ENCODE measurements at regions not wholly inside any gene's neighbourhood (a gene's known extent, or its start where the extent isn't known, plus 50 kb on each side); places are given as distances from the start of the nearest gene placed in this dataset.

- Mint-ChIP-seq H3K4me3 (no peak overlapping the region), H3K27ac (no peak overlapping the region), H3K36me3 (ENCODE audit: insufficient read depth) (no peaks in the 10 kb centered on the region), H3K4me1 (ENCODE audit: low read depth in 2 of 2) (peaks cover 0 to 1% of the 10 kb centered on the region in 2 donors), H3K9me3 (no peaks in the 10 kb centered on the region), H3K27me3 (peaks cover 43 to 54% of the 10 kb centered on the region in 2 donors)
- ATAC-seq (replicated peaks) = no peak
- no peak for DNase-seq
Observed at GRCh38 chr4:18071894-18072293, 50.3 kb upstream of the LCORL start.

Data from effector memory CD8-positive, alpha-beta T cell (primary cell).